HCT116 (cell line): ENCODE measurements at regions not wholly inside any gene's neighbourhood (a gene's known extent, or its start where the extent isn't known, plus 50 kb on each side); places are given as distances from the start of the nearest gene placed in this dataset.

ENCODE experiments used
- ATAC-seq: fragments of 200-7000 bp; cut with Tn5 transposase; 2 replicates; pipeline ENCODE4 v1.9.1; 2020; ENCODE audit warnings: mild to moderate bottlenecking, moderate library complexity
- BruUV-seq: library from RNA; stranded (reverse); fragments of 400-500 nt; replicated peaks from 2 replicates; lab custom pipeline; 2021; lab: Mats Ljungman, UMichigan
- CTCF ChIA-PET: fragments of 300-600 bp; sonication (Branson Sonifier 250); formaldehyde crosslinking; loops from one replicate; lab custom pipeline; 2021; ENCODE audit warnings: antibody characterized with exemption; lab: Charles Lee
- POLR2A ChIA-PET: fragments of 300-600, 350-600 bp; sonication (Branson Sonifier 250); formaldehyde crosslinking; loops from one replicate; lab custom pipeline; 2021; ENCODE audit warnings: antibody characterized with exemption; lab: Charles Lee
- RAD21 ChIA-PET, 2 experiments: fragments of 300-600 bp; sonication (Branson Sonifier 250); formaldehyde crosslinking; loops; one replicate each; lab custom pipeline; 2023; ENCODE audit warnings: low total read pairs in 2 of 2; ENCODE audit not compliant: uncharacterized antibody in 2 of 2, unreplicated experiment in 2 of 2, low non-redundant PET in 1 of 2; lab: Charles Lee
- DNase-seq: peaks from one replicate; pipeline ENCODE4 v3.0.0-alpha.2; 2010; ENCODE audit warnings: low read depth, low spot score
- H2AFZ ChIP-seq: fragments of 200-600 bp; shearing (Covaris generic), sonication (generic); 2 replicates; pipeline ENCODE4 v1.6.1; 2017; ENCODE audit warnings: low read depth, mixed run types, mixed read lengths, antibody characterized with exemption, low read length; ENCODE audit not compliant: poor library complexity, severe bottlenecking
- H3K27ac ChIP-seq: 2 replicates; pipeline ENCODE4 v1.5.1; 2012; ENCODE audit warnings: low read depth, low read length
- H3K27me3 ChIP-seq: fragments of 200-600 bp; sonication (generic); 2 replicates; pipeline ENCODE4 v1.6.1; 2016; ENCODE audit warnings: mixed run types, low read length, mixed read lengths; ENCODE audit not compliant: insufficient read depth
- H3K36me3 ChIP-seq, 2 experiments: fragments of 200-500 bp in 1 of 2; fragments of 200-600 bp in 1 of 2; sonication (Bioruptor generic) in 1 of 2; sonication (generic) in 1 of 2; 2 replicates each; pipeline versions ENCODE4 v1.5.1 to v1.6.1; 2014 to 2016; ENCODE audit warnings: low read length in 2 of 2, inconsistent platforms in 1 of 2, mixed read lengths in 1 of 2, mixed run types in 1 of 2; ENCODE audit not compliant: insufficient read depth in 2 of 2, control insufficient read depth in 1 of 2
- H3K4me1 ChIP-seq, 2 experiments: fragments of 200-600 bp in 1 of 2; sonication (generic) in 1 of 2; 2 replicates each; pipeline versions ENCODE4 v1.5.1 to v1.6.1; 2012 to 2017; ENCODE audit warnings: low read length in 2 of 2, inconsistent platforms in 1 of 2, mild to moderate bottlenecking in 1 of 2, mixed read lengths in 1 of 2, mixed run types in 1 of 2, moderate library complexity in 1 of 2; ENCODE audit not compliant: insufficient read depth in 2 of 2, control insufficient read depth in 1 of 2
- H3K4me2 ChIP-seq: fragments of 200-600 bp; sonication (generic); 2 replicates; pipeline ENCODE4 v1.6.1; 2017; ENCODE audit warnings: mixed run types, low read length, mixed read lengths
- H3K4me3 ChIP-seq, 2 experiments: fragments of 200-600 bp in 1 of 2; sonication (generic) in 1 of 2; replicated peaks in 1 of 2; 2 replicates each; pipeline ENCODE4 v1.5.1; 2011 to 2016; ENCODE audit warnings: low read length in 2 of 2, control low read depth in 1 of 2, low read depth in 1 of 2, mild to moderate bottlenecking in 1 of 2, mixed read lengths in 1 of 2, mixed run types in 1 of 2
- H3K79me2 ChIP-seq: fragments of 200-600 bp; sonication (generic); 2 replicates; pipeline ENCODE4 v1.6.1; 2017; ENCODE audit warnings: mild to moderate bottlenecking, mixed run types, low read length, moderate library complexity, mixed read lengths; ENCODE audit not compliant: insufficient read depth
- H3K9ac ChIP-seq: fragments of 200-600 bp; sonication (generic); 2 replicates; pipeline ENCODE4 v1.6.1; 2016; ENCODE audit warnings: low read length, mixed read lengths
- H3K9me2 ChIP-seq: fragments of 200-600 bp; sonication (generic), shearing (Covaris generic); 2 replicates; pipeline ENCODE4 v1.6.1; 2017; ENCODE audit warnings: mixed run types, mild to moderate bottlenecking, moderate library complexity; ENCODE audit not compliant: insufficient read depth
- H3K9me3 ChIP-seq, 2 experiments: fragments of 200-500 bp in 1 of 2; fragments of 200-600 bp in 1 of 2; sonication (Bioruptor generic) in 1 of 2; sonication (generic) in 1 of 2; 2 replicates each; pipeline ENCODE4 v1.6.1; 2014 to 2017; ENCODE audit warnings: low read length in 2 of 2, mixed read lengths in 2 of 2, inconsistent platforms in 1 of 2, low read depth in 1 of 2, mild to moderate bottlenecking in 1 of 2, mixed run types in 1 of 2, moderate library complexity in 1 of 2; ENCODE audit not compliant: control insufficient read depth in 1 of 2, insufficient read depth in 1 of 2
- H4K20me1 ChIP-seq: fragments of 200-600 bp; sonication (generic), shearing (Covaris generic); 2 replicates; pipeline ENCODE4 v1.6.1; 2017; ENCODE audit warnings: mixed run types, mild to moderate bottlenecking, moderate library complexity; ENCODE audit not compliant: insufficient read depth
- CTCF ChIP-seq, 3 experiments: fragments of 200-600 bp in 1 of 3; sonication (generic) in 1 of 3; IDR thresholded peaks in 2 of 3; conservative IDR thresholded peaks in 1 of 3; 2 replicates each; pipeline ENCODE4 v1.5.1; 2012 to 2017; ENCODE audit warnings: low read depth in 2 of 3, low read length in 2 of 3, antibody characterized with exemption in 1 of 3, borderline replicate concordance in 1 of 3, control low read depth in 1 of 3, mild to moderate bottlenecking in 1 of 3, mixed read lengths in 1 of 3, mixed run types in 1 of 3, moderate library complexity in 1 of 3; ENCODE audit not compliant: insufficient read depth in 1 of 3
- EZH2 ChIP-seq: fragments of 200-600 bp; sonication (generic); IDR thresholded peaks from 2 replicates; pipeline ENCODE4 v1.6.1; 2017; ENCODE audit warnings: antibody characterized with exemption, mixed run types
- EZH2phosphoT487 ChIP-seq: fragments of 200-600 bp; IDR thresholded peaks from 2 replicates; pipeline ENCODE4 v1.6.1; 2018; ENCODE audit warnings: antibody characterized with exemption, borderline replicate concordance
- FOSL1 ChIP-seq: IDR thresholded peaks from 2 replicates; pipeline ENCODE4 v1.6.1; 2012; ENCODE audit warnings: low read depth
- JUND ChIP-seq: IDR thresholded peaks from 2 replicates; pipeline ENCODE4 v1.6.1; 2012
- POLR2AphosphoS5 ChIP-seq: IDR thresholded peaks from 2 replicates; pipeline ENCODE4 v1.6.1; 2011; ENCODE audit warnings: mild to moderate bottlenecking, low read depth, low read length, moderate library complexity
- SP1 ChIP-seq: IDR thresholded peaks from 2 replicates; pipeline ENCODE4 v1.6.1; 2012; ENCODE audit warnings: low read depth
- TCF7L2 ChIP-seq: IDR thresholded peaks from 2 replicates; pipeline ENCODE4 v1.7.0; 2011; ENCODE audit warnings: borderline replicate concordance, inconsistent platforms; ENCODE audit not compliant: insufficient read depth, insufficient read length; ENCODE audit errors: extremely low read depth
- intact Hi-C: fragments of 100-400 bp; cut with micrococcal nuclease; formaldehyde crosslinking; loops from 2 replicates; pipeline ENCODE4 v1.10.0; 2022

- TF ChIP-seq CTCF (IDR thresholded peaks at IDR 0.05 in 2 of 3, conservative IDR thresholded peaks at IDR 0.05 in 1 of 3; ENCODE audit: borderline replicate concordance in 1 of 3, insufficient read depth in 1 of 3, low read depth in 2 of 3, low read length in 2 of 3): no peak
- no peak for TF ChIP-seq SP1
These were observed 56.8 kb upstream of the FAT1 start (continued) for GRCh38 chr4:186780291-186781031.

GRCh38 chr4:186781032-186781917 is 57.6 kb upstream of the FAT1 start:
- peak overlapping the region; percentile 90 for H2AFZ ChIP-seq
- H3K27me3 ChIP-seq: no peaks in the 10 kb centered on the region
- intact Hi-C loops: no loop called here
- POLR2A ChIA-PET: interaction anchor here (1.7 kb wide), 1 partner anchor 16 kb away, joined by 8 read pairs; no protein-coding TSS in a partner anchor
- peak; percentile 66 for DNase-seq
- H3K27ac ChIP-seq: no peak overlapping the region
- TF ChIP-seq TCF7L2 (no peak), SP1 (peak; percentile 20; the same call in 1 of the 2 replicates), POLR2AphosphoS5 (no peak), JUND (peak; percentile 37; the same call in 1 of the 2 replicates), FOSL1 (peak; percentile 24; the same call in 1 of the 2 replicates), EZH2 (no peak), EZH2phosphoT487 (no peak)
- TF ChIP-seq, all 23 proteins: peak for 3
- peak; percentile 81 for ATAC-seq
- peak overlapping the region; percentile 26 for H3K9ac ChIP-seq
- H3K9me2 ChIP-seq: no peaks in the 10 kb centered on the region
- ChIA-PET CTCF (interaction anchor here (0.6 kb wide), 1 partner anchor 20 kb away, joined by 3 read pairs; no protein-coding TSS in a partner anchor), RAD21 (no interaction called here)
- no peaks in the 10 kb centered on the region for H3K36me3 ChIP-seq
- peaks cover 3 to 30% of the 10 kb centered on the region in 2 experiments; a peak in 3 of 4 replicates for H3K4me1 ChIP-seq
- H3K4me2 ChIP-seq: peak overlapping the region; percentile 47
- H3K4me3 ChIP-seq: no peak overlapping the region
- H3K9me3 ChIP-seq: no peaks in the 10 kb centered on the region
- no peaks in the 10 kb centered on the region for H4K20me1 ChIP-seq
- BruUV-seq: no TSS peak
- no peaks in the 10 kb centered on the region for H3K79me2 ChIP-seq
